Cardiac muscle cell (in vitro differentiated cells and primary cell): ENCODE measurements at regions not wholly inside any gene's neighbourhood (a gene's known extent, or its start where the extent isn't known, plus 50 kb on each side); places are given as distances from the start of the nearest gene placed in this dataset.

Experiments
- DNase-seq, 2 donors: peaks; one replicate each; pipeline versions ENCODE4 v3.0.0 to v3.0.0-alpha.2; 2010 to 2017; ENCODE audit warnings: low read depth in 1 of 2, low spot score in 1 of 2
- H3K27ac ChIP-seq: fragments of 200-600 bp; sonication (generic); 2 replicates; pipeline ENCODE4 v1.5.1; 2016
- H3K27me3 ChIP-seq: fragments of 200-600 bp; sonication (generic); 2 replicates; pipeline ENCODE4 v1.6.0; 2016; ENCODE audit warnings: control low read depth
- H3K36me3 ChIP-seq: fragments of 200-600 bp; sonication (generic); 2 replicates; pipeline ENCODE4 v1.5.1; 2016; ENCODE audit warnings: control low read depth
- H3K4me1 ChIP-seq: fragments of 200-600 bp; sonication (generic); 2 replicates; pipeline ENCODE4 v1.8.1; 2017; ENCODE audit warnings: low read depth, mild to moderate bottlenecking, mixed run types
- H3K4me3 ChIP-seq: fragments of 200-600 bp; sonication (generic); 2 replicates; pipeline ENCODE4 v1.5.1; 2016; ENCODE audit warnings: mild to moderate bottlenecking
- H3K9me3 ChIP-seq: fragments of 200-600 bp; sonication (generic); 2 replicates; pipeline ENCODE4 v1.5.1; 2017; ENCODE audit warnings: low read depth, mild to moderate bottlenecking, control low read depth
- CTCF ChIP-seq: IDR thresholded peaks from 2 replicates; pipeline ENCODE4 v1.5.1; 2012; ENCODE audit warnings: low read depth, mild to moderate bottlenecking, low read length

- Histone ChIP-seq H3K4me3 (no peak overlapping the region), H3K36me3 (no peaks in the 10 kb centered on the region), H3K27ac (no peak overlapping the region), H3K4me1 (no peaks in the 10 kb centered on the region), H3K27me3 (peaks cover 47% of the 10 kb centered on the region), H3K9me3 (no peaks in the 10 kb centered on the region)
- no peak for DNase-seq
- no peak for TF ChIP-seq CTCF
Measured at GRCh38 chr20:63091901-63092659, 85.3 kb upstream of the BHLHE23 start.

GRCh38 chr20:63090682-63091571, 84.2 kb upstream of the BHLHE23 start:
- no peak for TF ChIP-seq CTCF
- DNase-seq: no peak
- Histone ChIP-seq H3K9me3 (no peaks in the 10 kb centered on the region), H3K27ac (no peak overlapping the region), H3K36me3 (no peaks in the 10 kb centered on the region), H3K27me3 (peaks cover 46% of the 10 kb centered on the region), H3K4me3 (no peak overlapping the region), H3K4me1 (no peaks in the 10 kb centered on the region)

DNA sequence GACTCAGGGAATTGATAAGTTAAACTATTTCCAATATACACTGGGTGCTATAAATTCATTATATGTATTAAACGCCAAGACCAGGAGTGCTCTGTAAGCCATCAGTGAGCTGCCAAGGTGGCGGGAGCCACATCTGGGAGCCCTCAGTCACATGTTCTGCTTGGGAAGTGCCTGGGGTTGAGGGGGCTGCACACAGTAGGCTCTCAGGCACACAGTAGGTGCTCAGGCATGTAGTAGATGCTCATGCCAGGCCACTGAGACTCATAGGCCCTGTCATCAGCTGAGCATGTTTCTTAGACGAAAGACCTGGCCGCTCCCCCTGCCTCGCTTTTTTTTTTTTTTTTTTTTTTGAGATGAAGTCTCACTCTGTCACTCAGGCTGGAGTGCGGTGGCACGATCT, 83.3 kb upstream of the BHLHE23 start:
- no peaks in the 10 kb centered on the region for H3K9me3 ChIP-seq
- DNase-seq: no peak
- no peaks in the 10 kb centered on the region for H3K4me1 ChIP-seq
- TF ChIP-seq CTCF: no peak
- no peak overlapping the region for H3K4me3 ChIP-seq
- H3K27ac ChIP-seq: no peak overlapping the region
- H3K36me3 ChIP-seq: no peaks in the 10 kb centered on the region
- H3K27me3 ChIP-seq: peaks cover 46% of the 10 kb centered on the region

DNA sequence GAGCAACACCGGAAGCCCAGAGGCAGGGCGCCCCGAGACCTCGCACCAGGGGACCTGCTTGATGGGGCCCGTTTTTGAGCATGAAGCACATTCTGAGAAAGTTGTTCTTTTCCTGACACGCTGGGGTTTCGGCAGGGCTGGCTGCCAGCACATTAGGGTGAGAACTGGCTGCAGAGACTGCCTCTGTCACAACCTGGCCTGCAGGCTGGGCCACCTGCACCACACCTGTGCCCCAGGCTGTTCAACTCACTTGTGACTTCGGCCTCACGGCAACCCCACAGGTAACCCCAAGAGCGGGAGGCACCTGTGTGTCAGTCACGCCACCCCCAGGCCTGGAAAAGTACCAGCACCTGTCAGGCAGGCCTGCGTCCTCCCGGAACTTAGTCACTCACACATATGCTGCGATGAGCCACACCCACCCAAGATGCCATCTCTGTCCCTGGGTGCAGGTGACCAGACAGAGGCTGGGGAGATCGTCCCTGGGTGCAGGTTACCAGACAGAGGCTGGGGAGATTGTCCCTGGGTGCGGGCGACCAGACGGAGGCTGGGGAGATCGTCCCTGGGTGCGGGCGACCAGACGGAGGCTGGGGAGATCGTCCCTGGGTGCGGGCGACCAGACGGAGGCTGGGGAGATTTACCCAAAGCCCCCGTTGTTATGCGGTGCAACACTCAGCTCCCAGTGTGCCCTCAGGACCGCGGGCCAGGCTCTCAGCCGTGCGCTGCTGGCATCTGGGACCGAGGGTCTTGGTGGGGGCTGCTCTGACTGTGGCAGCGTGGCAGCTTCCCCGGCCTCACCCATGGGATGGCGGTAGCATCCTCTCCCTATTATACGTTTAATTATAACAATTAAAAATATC, 82.5 kb upstream of the BHLHE23 start:
- Histone ChIP-seq H3K4me3 (no peak overlapping the region), H3K36me3 (no peaks in the 10 kb centered on the region), H3K27ac (no peak overlapping the region), H3K27me3 (peaks cover 38% of the 10 kb centered on the region), H3K9me3 (no peaks in the 10 kb centered on the region), H3K4me1 (no peaks in the 10 kb centered on the region)
- TF ChIP-seq CTCF: no peak
- DNase-seq: no peak
